ENCODE measurements at regions not wholly inside any gene's neighbourhood (a gene's known extent, or its start where the extent isn't known, plus 50 kb on each side); places are given as distances from the start of the nearest gene placed in this dataset.

DNA sequence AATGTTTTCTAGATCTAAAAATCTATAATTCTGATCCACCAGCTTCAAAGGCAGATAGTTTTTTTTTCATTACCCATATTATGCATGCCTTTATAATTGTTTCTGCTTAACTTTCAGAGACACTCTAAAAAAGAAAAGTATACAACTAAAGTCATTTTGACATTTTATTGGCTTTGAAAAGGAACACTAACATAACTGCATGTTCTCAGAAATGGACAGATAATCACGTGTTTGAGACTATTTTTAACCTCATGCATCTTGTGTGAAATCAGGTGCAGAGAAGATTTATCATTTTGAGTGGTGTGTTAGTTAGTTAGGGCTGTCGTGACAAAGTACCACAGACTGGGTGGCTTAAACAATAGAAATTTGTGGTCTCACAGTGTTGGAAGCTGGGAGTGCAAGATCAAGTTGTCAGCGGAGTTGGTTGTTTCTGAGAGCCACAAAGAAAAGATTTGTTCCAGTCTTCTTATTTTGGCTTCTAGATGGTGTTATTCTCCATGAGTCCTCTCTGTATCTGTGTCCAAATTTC lies 841.4 kb upstream of the LRATD1 start:
- TF ChIP-seq, protein P1, sequence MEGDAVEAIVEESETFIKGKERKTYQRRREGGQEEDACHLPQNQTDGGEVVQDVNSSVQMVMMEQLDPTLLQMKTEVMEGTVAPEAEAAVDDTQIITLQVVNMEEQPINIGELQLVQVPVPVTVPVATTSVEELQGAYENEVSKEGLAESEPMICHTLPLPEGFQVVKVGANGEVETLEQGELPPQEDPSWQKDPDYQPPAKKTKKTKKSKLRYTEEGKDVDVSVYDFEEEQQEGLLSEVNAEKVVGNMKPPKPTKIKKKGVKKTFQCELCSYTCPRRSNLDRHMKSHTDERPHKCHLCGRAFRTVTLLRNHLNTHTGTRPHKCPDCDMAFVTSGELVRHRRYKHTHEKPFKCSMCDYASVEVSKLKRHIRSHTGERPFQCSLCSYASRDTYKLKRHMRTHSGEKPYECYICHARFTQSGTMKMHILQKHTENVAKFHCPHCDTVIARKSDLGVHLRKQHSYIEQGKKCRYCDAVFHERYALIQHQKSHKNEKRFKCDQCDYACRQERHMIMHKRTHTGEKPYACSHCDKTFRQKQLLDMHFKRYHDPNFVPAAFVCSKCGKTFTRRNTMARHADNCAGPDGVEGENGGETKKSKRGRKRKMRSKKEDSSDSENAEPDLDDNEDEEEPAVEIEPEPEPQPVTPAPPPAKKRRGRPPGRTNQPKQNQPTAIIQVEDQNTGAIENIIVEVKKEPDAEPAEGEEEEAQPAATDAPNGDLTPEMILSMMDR (IDR thresholded peaks at IDR 0.05; ENCODE audit: borderline replicate concordance, extremely low read depth, low read length, poor library complexity, severe bottlenecking), result no peak
- TF ChIP-seq EZH2 (IDR thresholded peaks at IDR 0.05; ENCODE audit: borderline replicate concordance, low read depth, low read length, severe bottlenecking), result no peak
